OCI-LY7 (cell line): ENCODE measurements at regions not wholly inside any gene's neighbourhood (a gene's known extent, or its start where the extent isn't known, plus 50 kb on each side); places are given as distances from the start of the nearest gene placed in this dataset.
"Not testable (repeated sequence)": the region's sequence is repeated elsewhere in the genome, so short reads cannot be mapped to it uniquely, and the experiment has no call there.

Experiments used
- CTCF ChIP-seq: fragments of 200-600 bp; sonication (generic); conservative IDR thresholded peaks from 2 replicates; pipeline ENCODE4 v1.5.1; 2014; ENCODE audit warnings: mild to moderate bottlenecking, antibody characterized with exemption, low read length, moderate library complexity, mixed read lengths
- EZH2phosphoT487 ChIP-seq: fragments of 200-600 bp; sonication (generic); IDR thresholded peaks from 2 replicates; pipeline ENCODE4 v1.6.1; 2018; ENCODE audit warnings: low read depth, borderline replicate concordance, mild to moderate bottlenecking, mixed run types, antibody characterized with exemption, low read length, moderate library complexity, mixed read lengths

- not testable (repeated sequence) for TF ChIP-seq CTCF, EZH2phosphoT487
These were observed 3995.2 kb upstream of the TPTE start for GRCh38 chr21:6526213-6526612.
